ENCODE measurements at regions not wholly inside any gene's neighbourhood (a gene's known extent, or its start where the extent isn't known, plus 50 kb on each side); places are given as distances from the start of the nearest gene placed in this dataset.

- Histone ChIP-seq H3K27me3 (ENCODE audit: insufficient read depth, low read depth, severe bottlenecking) (no peaks in the 10 kb centered on the region), H3K36me3 (no peaks in the 10 kb centered on the region), H3K27ac (no peak overlapping the region), H3K9me3 (ENCODE audit: severe bottlenecking) (no peaks in the 10 kb centered on the region), H3K4me3 (ENCODE audit: low read depth, low read length) (no peak overlapping the region)
- TF ChIP-seq CTCF (IDR thresholded peaks at IDR 0.05; ENCODE audit: low read depth, low read length) = no peak
- DNase-seq = no peak
Observed at GRCh38 chr10:113459626-113460280, 93.1 kb upstream of the HABP2 start.

GRCh38 chr10:113463083-113463482 is 89.8 kb upstream of the HABP2 start:
- no peak for TF ChIP-seq CTCF (IDR thresholded peaks at IDR 0.05; ENCODE audit: low read depth, low read length)
- H3K9me3 ChIP-seq (ENCODE audit: severe bottlenecking) = no peaks in the 10 kb centered on the region
- DNase-seq = no peak
- H3K4me3 ChIP-seq (ENCODE audit: low read depth, low read length) = no peak overlapping the region
- no peaks in the 10 kb centered on the region for H3K36me3 ChIP-seq
- no peaks in the 10 kb centered on the region for H3K27me3 ChIP-seq (ENCODE audit: insufficient read depth, low read depth, severe bottlenecking)
- no peak overlapping the region for H3K27ac ChIP-seq

- Histone ChIP-seq H3K27ac (no peak overlapping the region), H3K27me3 (ENCODE audit: insufficient read depth, low read depth, severe bottlenecking) (no peaks in the 10 kb centered on the region), H3K36me3 (no peaks in the 10 kb centered on the region), H3K9me3 (ENCODE audit: severe bottlenecking) (no peaks in the 10 kb centered on the region), H3K4me3 (ENCODE audit: low read depth, low read length) (no peak overlapping the region)
- no peak for DNase-seq
- no peak for TF ChIP-seq CTCF (IDR thresholded peaks at IDR 0.05; ENCODE audit: low read depth, low read length)
Observed at GRCh38 chr10:113463777-113464176, 89.1 kb upstream of the HABP2 start.

GRCh38 chr10:113469796-113470195 is 83.1 kb upstream of the HABP2 start:
- Histone ChIP-seq H3K4me3 (ENCODE audit: low read depth, low read length) (no peak overlapping the region), H3K9me3 (ENCODE audit: severe bottlenecking) (no peaks in the 10 kb centered on the region), H3K27ac (no peak overlapping the region), H3K36me3 (no peaks in the 10 kb centered on the region), H3K27me3 (ENCODE audit: insufficient read depth, low read depth, severe bottlenecking) (no peaks in the 10 kb centered on the region)
- no peak for TF ChIP-seq CTCF (IDR thresholded peaks at IDR 0.05; ENCODE audit: low read depth, low read length)
- no peak for DNase-seq

GRCh38 chr10:113470372-113471240 is 82.2 kb upstream of the HABP2 start:
- Histone ChIP-seq H3K9me3 (ENCODE audit: severe bottlenecking) (no peaks in the 10 kb centered on the region), H3K4me3 (ENCODE audit: low read depth, low read length) (no peak overlapping the region), H3K27me3 (ENCODE audit: insufficient read depth, low read depth, severe bottlenecking) (no peaks in the 10 kb centered on the region), H3K36me3 (no peaks in the 10 kb centered on the region), H3K27ac (no peak overlapping the region)
- no peak for DNase-seq
- no peak for TF ChIP-seq CTCF (IDR thresholded peaks at IDR 0.05; ENCODE audit: low read depth, low read length)

Measured in WERI-Rb-1 (cell line).